GM19395 (cell line): ENCODE measurements at regions not wholly inside any gene's neighbourhood (a gene's known extent, or its start where the extent isn't known, plus 50 kb on each side); places are given as distances from the start of the nearest gene placed in this dataset.

ENCODE experiments used
- ATAC-seq: cut with Tn5 transposase; IDR thresholded peaks from one replicate; pipeline ENCODE4 v1.9.1; 2021; ENCODE audit warnings: mild to moderate bottlenecking, moderate library complexity; ENCODE audit not compliant: unreplicated experiment

DNA sequence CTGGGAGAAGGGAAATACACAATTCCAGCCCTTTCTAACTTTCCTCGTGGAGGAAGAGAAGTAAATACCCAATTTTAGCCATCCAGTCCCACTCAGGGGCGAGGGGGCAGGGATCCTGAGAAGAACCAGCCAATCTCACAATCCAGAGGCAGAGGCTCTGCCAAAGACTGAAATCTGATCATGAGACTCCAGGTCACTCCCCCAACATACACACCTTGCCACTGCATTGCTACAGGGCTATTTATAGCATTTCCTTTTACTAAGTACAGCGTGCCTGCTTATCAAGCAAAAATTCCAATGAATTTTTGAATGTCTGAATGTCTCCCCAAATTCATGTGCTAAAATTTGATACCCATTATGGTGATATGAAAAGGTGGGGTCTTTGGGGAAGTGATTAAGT is 1687.5 kb downstream of the EFNB2 start:
- ATAC-seq, result no peak

DNA sequence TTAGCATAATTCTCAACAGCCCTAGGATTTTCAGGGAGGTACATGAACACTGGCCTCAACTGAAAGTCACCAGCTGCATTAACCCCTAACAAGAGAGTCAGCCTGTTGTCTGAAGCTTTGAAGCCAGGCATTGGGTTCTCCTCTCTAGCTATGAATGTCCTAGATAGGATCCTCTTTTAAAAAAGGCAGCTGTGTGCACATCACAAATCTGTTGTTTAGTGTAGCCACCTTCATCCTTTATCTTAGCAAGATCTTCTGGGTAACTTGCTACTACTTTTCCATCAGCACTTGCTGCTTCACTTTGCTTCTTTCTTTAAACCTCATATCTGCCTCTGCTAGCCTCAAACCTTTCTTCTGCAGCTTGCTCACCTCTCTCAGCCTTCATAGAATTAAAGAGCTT is 1692.1 kb downstream of the EFNB2 start:
- no peak for ATAC-seq

DNA sequence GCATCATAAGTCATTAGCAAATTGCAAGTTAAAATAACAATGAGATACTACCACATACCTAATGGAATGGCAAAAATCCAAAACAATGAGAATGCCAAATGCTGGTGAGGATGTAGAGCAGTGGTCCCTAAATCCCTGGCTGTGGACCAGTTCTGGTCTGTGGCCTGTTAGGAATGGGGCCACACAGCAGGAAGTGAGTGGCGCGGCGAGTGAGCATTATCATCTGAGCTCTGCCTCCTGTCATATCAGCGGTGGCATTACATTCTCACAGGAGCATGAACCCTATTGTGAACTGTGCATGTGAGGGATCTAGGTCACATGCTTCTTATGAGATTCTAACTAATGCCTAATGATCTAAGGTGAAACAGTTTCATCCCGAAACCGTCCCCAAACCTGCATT is 1694.4 kb downstream of the EFNB2 start:
- ATAC-seq, result no peak

DNA sequence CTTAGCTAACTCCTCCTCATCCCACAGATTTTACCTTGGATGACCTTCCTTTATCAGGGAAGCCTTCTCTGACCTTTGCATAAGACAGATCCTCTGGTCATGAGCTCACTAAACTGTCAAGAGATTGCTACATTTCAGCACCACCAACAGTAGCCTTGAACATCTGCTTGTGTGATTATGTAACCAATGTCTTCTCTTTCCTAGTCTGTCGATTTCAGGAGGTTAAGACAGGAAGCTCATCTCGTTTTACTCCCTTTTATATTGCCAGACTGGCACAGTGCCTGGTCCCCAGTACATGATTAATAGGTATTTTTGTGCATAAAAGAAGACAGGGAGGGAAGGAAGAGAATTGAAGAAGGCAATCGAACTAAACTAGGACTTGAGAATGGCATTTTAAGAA is 1697.7 kb downstream of the EFNB2 start:
- no peak for ATAC-seq

DNA sequence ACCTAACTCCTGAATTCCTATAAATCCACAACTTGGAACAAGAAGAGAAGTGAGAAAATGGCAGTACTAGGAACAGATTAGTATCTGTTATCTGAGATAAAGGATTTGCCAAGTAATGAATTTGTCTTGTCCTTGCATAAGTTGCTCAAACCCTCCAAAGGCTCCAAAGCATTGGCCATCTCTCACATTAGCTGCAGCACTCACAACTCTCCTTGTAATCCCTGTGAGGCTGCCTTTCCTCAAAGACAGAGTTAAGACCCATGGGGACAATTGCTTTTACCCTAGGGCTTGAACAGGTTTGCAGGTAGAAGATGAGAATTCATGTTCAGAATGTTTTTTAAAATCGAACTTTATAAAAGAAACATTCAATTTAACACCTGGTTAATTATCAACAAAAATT is 1702.2 kb downstream of the EFNB2 start:
- ATAC-seq, result no peak

DNA sequence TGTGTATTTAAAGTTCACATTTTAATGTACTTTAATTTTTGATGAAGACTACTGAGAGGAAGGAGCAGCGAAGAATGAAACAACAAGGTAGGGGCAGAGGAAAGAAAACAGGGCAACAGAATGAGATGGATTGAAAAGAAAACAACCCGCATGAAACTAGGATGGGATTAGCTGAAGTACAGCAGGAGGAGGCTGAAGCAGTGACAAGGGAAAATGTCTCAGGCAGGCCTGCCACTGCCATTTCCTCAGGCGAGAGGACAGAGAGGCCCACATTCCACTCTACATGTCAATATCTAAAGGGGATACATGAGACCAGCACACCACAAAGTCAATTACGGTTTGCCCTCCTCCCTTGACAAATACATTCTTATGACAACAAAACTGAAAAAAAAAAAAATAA is 1703.2 kb downstream of the EFNB2 start:
- ATAC-seq, result no peak

DNA sequence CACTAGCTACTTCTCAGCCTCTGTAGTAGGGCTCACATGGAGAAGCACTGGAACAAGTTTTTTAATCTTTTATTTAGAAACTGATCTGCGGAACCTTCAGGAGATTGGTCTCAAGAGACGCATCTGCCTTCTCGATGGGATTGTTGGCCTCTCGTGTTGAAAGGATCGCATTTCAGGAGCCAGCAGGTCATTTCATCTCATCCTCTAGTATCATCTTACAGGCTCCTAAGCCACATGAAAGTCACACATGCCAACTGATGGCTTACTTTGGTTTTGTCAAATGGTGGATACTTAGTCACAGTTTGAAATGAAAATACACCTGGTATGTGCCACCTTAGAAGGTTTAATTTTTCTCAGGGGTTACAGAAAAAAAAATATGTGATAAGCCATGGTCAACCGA is 1703.6 kb downstream of the EFNB2 start:
- ATAC-seq, result no peak

DNA sequence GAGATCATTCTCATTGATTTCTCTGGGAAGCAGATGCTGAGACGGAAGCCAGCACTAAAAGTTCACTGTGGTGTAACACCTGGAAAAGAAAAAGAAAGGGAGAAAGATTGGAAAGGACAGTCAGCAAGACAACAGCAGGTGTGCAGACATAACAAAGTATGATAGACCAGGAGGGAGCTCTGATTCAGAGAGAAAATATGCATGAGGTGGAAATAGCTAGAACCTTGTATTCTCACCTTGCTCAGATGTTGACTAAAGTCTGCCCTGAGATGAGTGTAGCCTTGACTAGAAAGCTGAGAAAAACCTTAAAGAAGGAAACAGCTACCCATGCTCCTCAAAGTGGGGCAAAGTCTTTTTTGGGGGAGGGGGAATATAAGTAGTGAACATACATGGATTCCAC is 1711.8 kb downstream of the EFNB2 start:
- no peak for ATAC-seq

DNA sequence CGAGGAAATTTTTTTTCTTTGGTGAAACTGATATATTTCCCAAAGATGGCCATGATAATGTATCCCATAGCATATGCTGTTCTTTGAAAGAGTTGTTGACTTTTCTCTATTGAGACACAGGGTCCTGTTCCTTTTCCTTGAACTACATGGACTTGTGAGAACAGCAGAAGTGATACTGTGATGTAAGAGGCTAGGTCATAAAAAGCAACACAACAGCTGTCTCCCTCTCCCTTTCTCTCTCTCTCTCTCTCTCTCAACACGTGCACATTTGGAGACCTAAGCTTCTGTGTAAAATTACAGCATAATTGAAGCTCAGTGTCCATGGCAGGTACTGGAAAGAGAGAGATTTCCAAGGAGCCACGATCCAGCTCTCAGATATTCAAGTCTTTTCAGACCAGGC is 1712.4 kb downstream of the EFNB2 start:
- no peak for ATAC-seq

DNA sequence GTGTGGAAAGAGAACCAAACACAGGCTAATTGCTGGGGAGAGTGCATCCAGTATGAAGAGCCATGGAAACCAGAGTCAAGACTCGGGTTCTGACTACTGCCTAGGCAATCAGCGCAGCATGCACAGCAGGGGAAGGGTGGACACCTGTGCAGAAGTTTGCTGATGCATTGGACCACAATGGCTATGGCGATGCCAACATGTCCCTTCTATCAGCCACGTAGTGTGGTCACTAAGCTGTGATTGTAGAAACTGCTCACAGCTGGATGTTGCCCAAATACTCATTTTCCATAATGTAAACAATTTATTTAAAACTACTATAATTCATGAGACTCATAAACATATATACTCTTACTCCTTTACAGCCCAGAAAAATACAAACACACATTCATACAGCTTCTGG is 1718.2 kb downstream of the EFNB2 start:
- no peak for ATAC-seq

DNA sequence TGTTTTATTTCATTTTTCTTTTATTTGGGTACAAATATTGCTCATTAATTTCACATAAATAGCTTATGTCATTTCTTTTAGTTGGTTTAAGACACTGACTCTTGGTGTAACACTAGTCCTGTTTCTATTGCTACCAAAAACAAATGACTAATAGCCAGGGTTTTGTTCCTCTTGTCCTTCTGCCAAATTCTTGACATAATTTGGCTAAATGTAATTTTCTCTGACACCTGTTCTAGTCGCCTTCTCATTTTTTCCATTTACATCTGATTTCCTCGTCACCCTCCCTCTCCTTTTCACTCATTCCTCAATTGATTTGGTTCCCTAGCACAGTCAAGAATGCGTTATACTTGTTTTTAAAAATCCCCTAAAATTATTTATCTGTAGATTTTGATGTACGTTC is 1718.7 kb downstream of the EFNB2 start:
- no peak for ATAC-seq

DNA sequence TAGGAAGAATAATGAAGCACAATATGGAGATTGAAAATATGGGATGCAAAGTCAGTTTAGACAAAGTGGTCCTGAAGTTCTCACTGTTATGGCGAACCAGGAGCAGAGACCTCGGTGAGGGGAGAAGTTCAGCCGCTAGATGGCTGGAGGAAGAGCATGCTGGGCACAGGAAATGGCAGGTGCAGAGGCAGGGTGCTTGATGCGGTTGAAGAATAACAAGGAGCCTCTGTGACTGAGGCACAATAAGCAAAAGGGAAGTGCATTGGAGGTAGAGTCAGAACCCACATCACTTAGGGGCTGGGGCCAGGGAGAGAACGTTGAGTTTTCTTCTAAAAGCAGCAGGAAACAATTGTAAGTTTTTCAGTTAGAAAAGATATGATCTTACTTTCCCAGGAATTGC is 1725.2 kb downstream of the EFNB2 start:
- ATAC-seq, result no peak

DNA sequence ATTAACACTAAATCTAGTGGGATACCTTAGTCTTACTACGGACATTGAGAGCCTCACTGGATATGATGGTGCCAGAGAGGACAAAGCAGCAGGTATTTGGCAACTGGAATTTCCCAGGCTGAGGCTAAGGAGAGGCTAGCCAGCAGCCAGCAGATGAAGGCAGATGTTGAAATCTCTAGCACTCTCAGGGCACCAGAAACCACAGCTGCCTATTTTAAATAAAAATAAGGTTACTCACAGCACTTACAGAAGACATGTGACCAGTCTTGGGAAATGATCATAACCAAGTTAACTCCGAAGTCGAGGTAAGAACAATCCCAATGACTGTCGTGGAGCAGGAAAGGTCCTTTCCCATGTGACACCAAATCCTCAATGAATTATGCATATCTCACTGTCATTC is 1726.0 kb downstream of the EFNB2 start:
- ATAC-seq, result no peak

DNA sequence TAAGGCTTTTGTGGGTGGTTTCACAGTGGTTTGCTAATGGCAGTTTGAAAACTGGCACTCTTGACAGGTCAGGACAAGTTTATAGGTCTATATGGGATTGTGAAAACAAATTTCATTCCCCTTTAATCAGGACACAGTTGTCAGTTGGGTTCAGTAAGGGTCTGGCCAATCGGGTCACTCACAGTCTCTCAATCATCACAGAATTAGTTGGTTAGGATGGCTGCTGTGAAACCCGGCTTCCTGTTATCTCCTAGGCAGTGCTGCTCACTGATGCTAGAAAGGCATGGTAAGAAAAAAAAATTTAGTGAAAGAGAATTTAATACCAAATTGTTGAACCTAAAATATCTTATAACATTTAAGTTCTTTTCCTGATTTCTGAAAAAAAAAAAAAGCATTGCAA is 1730.1 kb downstream of the EFNB2 start:
- no peak for ATAC-seq

DNA sequence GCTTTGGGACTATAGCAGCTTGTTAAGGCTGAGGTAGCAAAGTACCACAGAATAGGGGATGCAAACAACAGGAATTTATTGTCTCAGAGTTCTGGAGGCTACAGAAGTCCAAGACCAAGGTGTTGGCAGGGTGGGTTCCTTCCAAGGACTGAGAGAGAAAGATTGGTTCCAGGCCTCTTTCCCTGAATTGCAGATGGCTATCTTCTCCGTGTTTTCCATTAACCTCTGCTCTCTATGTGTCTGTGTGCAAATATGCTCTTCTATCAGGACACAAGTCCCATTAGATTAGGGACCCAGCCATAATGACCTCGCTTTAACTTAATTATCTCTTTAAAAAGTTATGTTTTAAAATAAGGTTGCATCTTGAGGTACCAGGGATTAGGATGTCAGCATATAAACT is 1732.9 kb upstream of the SLC10A2 start:
- no peak for ATAC-seq

DNA sequence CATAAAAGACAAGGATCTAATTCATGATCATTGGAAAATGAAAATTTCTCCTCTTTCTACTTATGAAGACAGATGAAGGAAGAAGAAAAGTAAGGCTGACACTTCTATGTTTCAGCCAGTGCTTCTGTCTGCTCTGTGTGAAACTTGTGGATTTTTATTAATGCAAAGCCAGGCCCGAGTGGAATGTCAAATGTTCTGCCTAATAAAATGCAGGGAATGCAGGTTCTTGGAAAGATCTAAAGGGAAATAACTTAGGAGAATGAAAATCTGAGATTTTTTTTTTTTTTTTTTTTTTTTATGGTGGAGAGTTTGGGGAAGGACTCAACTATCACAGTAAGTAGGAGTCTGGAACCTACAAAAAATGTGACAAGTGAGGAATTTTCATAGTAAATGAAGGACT is 1732.3 kb upstream of the SLC10A2 start:
- ATAC-seq, result no peak

DNA sequence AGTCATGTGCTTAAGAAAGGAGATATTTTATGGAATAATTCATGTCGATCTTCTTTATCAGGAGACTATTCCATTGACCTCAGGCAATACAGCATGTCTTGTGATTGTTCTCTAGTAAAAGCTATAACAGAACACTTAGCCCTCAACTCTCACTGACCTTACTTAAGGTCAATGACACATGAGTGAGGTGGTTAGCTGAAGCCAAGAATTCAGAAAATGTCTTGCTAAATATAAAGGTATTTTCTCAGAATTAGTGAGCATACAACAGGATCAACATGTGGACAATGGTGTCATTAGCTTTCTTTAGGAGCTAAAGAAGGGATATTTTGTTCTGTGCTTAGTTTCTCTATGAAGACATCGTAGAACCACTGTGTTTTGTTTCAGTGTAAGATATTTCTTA is 1730.4 kb upstream of the SLC10A2 start:
- ATAC-seq, result no peak

DNA sequence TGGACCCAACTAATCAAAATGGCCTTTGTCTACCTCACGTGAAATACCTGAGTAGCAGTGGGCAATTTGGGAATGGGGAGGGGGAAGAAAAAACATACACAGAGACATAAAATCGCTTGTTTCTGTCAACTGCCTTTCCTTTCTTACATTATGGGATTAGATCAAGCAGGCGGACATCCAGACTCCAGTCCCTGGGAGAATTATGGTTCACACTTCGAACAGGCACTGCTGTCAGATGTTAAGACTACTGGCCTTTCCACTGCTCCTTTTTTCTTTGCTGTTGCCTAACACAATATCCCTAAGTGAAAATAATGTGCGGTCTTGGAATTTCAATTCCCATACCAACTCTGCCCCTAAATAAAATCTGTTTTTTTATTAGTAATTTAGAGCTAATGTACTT is 1719.7 kb upstream of the SLC10A2 start:
- no peak for ATAC-seq

DNA sequence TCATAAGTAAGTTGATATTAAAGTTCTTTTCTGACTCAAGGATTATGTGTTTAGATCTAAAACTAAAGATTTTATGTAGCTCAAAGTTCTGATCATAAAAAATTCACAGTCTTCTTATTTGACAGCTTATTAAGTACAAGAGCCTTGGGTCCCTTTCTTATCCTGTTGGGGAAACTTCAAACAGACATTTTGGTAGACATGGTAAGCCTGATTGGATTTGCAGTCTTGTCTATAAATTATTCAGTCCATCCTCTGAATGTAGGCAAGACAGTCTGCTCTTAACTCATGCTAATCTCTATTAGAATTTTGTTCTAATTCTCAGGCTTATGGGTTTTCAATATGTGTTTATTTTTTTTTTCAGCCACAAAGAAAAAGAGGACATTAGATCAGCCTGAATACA is 1718.7 kb upstream of the SLC10A2 start:
- ATAC-seq, result no peak

DNA sequence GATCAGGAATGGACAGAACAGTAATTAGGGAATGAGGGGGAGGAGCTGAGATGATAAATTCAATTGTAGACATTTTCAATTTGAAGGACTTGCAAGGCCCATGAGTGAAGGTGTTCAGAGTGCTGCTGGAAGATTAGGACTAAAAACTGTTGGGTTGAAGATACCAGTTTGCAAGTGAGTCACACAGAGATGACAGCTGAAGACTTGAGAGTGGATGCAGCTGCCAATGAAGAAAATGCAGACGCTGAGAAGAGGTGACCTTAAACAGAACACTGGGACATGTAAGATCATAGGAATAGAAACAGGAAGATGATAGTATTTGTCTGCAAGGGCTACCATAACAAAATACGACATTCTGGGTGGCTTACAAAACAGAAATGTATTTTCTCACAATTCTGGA is 1716.5 kb upstream of the SLC10A2 start:
- ATAC-seq, result no peak

DNA sequence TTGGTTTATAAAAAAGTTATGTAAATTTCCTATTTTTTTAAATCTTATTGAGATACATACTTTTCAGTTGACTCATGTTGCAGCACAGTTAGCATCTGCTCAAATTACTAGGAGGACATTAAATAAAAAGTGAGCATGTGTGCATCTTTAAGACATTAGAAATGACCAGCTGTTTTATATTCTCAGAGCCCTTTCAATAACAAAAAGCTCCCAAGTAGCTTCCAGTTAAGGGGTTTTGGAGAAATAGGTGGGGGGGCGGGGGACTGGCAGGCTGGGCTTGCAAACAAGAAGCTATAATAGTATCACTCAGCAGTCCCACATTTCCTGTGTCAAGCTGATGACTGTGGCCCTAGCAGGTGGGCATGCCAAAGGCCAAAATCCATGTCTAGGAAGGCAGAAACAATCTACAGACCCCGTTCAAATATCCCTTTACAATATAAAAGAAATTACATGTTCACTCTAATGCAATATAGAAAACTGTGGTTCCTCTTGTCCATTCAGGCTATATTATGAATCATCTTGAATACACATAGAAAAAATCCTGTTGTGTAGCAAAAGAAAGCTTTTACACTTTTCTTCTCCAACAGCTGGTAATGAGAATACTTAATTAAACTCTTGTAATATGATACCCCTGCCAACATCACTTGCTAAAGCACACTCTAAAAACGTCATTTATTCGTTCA is 1713.2 kb upstream of the SLC10A2 start:
- ATAC-seq, result no peak

DNA sequence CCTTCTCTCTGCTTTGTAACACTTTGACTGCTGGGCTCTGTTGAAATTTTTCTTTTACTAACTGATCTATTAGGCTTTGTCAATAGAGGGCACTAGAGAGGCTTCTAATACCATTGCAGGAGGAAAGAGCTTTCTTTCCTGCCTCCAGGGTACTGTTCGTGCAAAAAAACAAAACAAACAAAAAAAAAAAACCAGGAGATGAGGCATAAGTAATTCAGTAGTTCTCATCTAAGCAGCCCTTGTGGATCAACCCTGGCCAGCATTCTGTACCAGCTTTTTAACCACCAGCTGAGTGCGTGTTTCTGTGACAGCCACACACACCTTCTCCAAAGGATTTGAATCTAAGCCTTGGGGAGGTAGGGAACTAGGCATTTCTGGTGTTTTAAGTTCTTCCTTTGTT is 1707.6 kb upstream of the SLC10A2 start:
- peak; percentile 80 for ATAC-seq

DNA sequence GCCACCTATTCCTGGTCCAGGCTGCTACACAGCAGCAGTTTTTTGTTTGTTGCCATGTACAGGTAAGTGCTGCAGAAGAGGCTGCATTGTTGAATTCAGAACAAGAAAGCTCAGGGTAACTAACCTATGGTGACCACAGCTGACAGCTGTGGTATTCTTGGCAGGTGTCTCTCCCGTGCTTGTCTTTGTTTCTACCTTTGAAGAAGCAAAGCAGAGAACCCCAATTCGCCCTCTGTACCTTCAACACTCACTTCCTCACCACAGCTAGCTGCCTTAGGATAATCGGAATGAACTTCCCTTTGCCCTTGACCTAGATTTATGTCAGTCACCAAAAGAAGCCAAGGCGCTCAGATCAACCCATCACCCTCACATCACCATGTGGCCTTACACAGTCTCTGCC is 1703.3 kb upstream of the SLC10A2 start:
- no peak for ATAC-seq

DNA sequence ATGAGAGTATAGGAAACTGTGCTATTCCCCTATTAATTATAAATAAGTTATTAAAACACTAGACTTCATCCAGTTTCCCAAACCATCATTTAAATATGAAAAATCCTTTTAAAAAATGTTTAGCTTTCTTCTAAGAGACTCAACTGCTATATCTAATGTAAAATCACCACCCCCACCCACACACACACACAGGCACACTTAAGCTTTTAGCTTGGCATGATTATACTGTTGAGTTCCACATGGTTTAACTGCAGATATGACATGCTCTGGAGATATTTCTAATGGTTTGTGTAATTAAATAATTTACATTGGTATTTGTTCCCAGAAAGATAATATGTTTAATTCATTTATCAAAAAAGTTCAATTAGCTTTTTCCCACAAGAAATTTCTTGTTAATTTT is 1700.1 kb upstream of the SLC10A2 start:
- no peak for ATAC-seq
